Neural progenitor cell (in vitro differentiated cells): ENCODE measurements at regions not wholly inside any gene's neighbourhood (a gene's known extent, or its start where the extent isn't known, plus 50 kb on each side); places are given as distances from the start of the nearest gene placed in this dataset.

ENCODE experiments used
- DNase-seq: peaks from one replicate; pipeline ENCODE4 v3.0.0-alpha.2; 2016; ENCODE audit warnings: low spot score
- H2AFZ ChIP-seq: fragments of 200-600 bp; sonication (generic); replicated peaks from 2 replicates; pipeline ENCODE4 v1.6.1; 2016; ENCODE audit warnings: antibody characterized with exemption
- H3F3A ChIP-seq: fragments of 200-600 bp; sonication (generic); 2 replicates; pipeline ENCODE4 v1.6.1; 2016; ENCODE audit warnings: antibody characterized with exemption, low read depth
- H3K27ac ChIP-seq: fragments of 200-600 bp; sonication (generic); 2 replicates; pipeline ENCODE4 v1.5.1; 2016; ENCODE audit warnings: mild to moderate bottlenecking
- H3K27me3 ChIP-seq: fragments of 200-600 bp; sonication (generic); 2 replicates; pipeline ENCODE4 v1.6.1; 2016; ENCODE audit warnings: mild to moderate bottlenecking, moderate library complexity
- H3K36me3 ChIP-seq: fragments of 200-600 bp; sonication (generic); 2 replicates; pipeline ENCODE4 v1.5.1; 2016
- H3K4me1 ChIP-seq: fragments of 200-600 bp; sonication (generic); 2 replicates; pipeline ENCODE4 v1.6.1; 2016; ENCODE audit warnings: mixed run types
- H3K4me2 ChIP-seq: fragments of 200-600 bp; sonication (generic); 2 replicates; pipeline ENCODE4 v1.6.1; 2016
- H3K4me3 ChIP-seq: fragments of 200-600 bp; sonication (generic); 2 replicates; pipeline ENCODE4 v1.5.1; 2016
- H3K79me2 ChIP-seq: fragments of 200-600 bp; sonication (generic); 2 replicates; pipeline ENCODE4 v1.6.1; 2016; ENCODE audit warnings: low read depth
- H3K9ac ChIP-seq: fragments of 200-600 bp; sonication (generic); 2 replicates; pipeline ENCODE4 v1.6.1; 2016
- H3K9me3 ChIP-seq: fragments of 200-600 bp; sonication (generic); 2 replicates; pipeline ENCODE4 v1.5.1; 2016; ENCODE audit warnings: low read depth
- H4K20me1 ChIP-seq: fragments of 200-600 bp; sonication (generic); 2 replicates; pipeline ENCODE4 v1.6.1; 2016; ENCODE audit warnings: low read depth
- H3K27ac Mint-ChIP-seq: 3 replicates; pipeline ENCODE4 v1.8.0; 2021; ENCODE audit warnings: mixed read lengths
- H3K27me3 Mint-ChIP-seq: 2 replicates; pipeline ENCODE4 v1.8.0; 2022; ENCODE audit warnings: low read depth, mild to moderate bottlenecking, inconsistent platforms, moderate library complexity, mixed read lengths; ENCODE audit not compliant: insufficient read depth
- H3K36me3 Mint-ChIP-seq: 3 replicates; pipeline ENCODE4 v1.8.0; 2021; ENCODE audit warnings: mixed read lengths
- H3K4me1 Mint-ChIP-seq: 3 replicates; pipeline ENCODE4 v1.8.0; 2021; ENCODE audit warnings: mixed read lengths
- H3K4me3 Mint-ChIP-seq: 3 replicates; pipeline ENCODE4 v1.8.0; 2021; ENCODE audit warnings: mild to moderate bottlenecking, moderate library complexity, mixed read lengths
- H3K9me3 Mint-ChIP-seq: 3 replicates; pipeline ENCODE4 v1.8.0; 2020; ENCODE audit warnings: mixed read lengths
- CTCF ChIP-seq: fragments of 200-600 bp; sonication (generic); IDR thresholded peaks from 2 replicates; pipeline ENCODE4 v1.5.1; 2017; ENCODE audit warnings: antibody characterized with exemption, mild to moderate bottlenecking
- EZH2 ChIP-seq: fragments of 200-600 bp; sonication (generic); IDR thresholded peaks from 2 replicates; pipeline ENCODE4 v1.6.1; 2017; ENCODE audit warnings: antibody characterized with exemption, mild to moderate bottlenecking, moderate library complexity
- EZH2phosphoT487 ChIP-seq: fragments of 200-600 bp; sonication (generic); IDR thresholded peaks from 2 replicates; pipeline ENCODE4 v1.6.1; 2017; ENCODE audit warnings: antibody characterized with exemption

DNA sequence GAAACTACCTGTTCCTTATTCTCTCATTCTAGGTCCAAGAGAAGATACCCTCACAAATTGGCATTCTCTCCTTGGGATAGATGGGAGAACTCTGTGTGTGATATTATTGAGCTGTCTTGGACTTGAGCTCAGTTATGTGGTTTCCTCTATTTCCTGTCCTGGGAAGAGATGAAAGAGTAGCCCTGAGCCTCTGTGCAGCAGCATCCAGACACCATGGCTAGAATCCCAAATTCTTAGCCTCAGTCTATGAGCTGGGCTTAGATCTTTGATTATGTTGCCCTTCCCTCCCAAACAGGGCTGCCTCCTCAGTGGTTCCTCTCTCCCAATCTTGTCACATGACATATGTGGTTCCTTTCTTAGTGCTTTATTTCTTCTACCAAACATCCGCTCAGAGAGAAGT is 290.7 kb downstream of the SPRY2 start:
- no peak for TF ChIP-seq EZH2
- TF ChIP-seq CTCF: no peak
- TF ChIP-seq EZH2phosphoT487: no peak
- no peak overlapping the region for H3K27ac Mint-ChIP-seq
- no peaks in the 10 kb centered on the region for H4K20me1 ChIP-seq
- H3K4me1 ChIP-seq: peaks cover 7% of the 10 kb centered on the region
- peaks cover 2% of the 10 kb centered on the region for H3K27me3 Mint-ChIP-seq
- H2AFZ ChIP-seq: no peak overlapping the region
- no peaks in the 10 kb centered on the region for H3K36me3 ChIP-seq
- no peak for DNase-seq
- no peaks in the 10 kb centered on the region for H3K9me3 ChIP-seq
- H3K9me3 Mint-ChIP-seq: peaks cover 17% of the 10 kb centered on the region
- no peaks in the 10 kb centered on the region for H3K36me3 Mint-ChIP-seq
- H3K79me2 ChIP-seq: no peaks in the 10 kb centered on the region
- H3K4me1 Mint-ChIP-seq: peaks cover 37% of the 10 kb centered on the region
- H3K9ac ChIP-seq: no peak overlapping the region
- no peak overlapping the region for H3K4me2 ChIP-seq
- H3K4me3 Mint-ChIP-seq: no peak overlapping the region
- H3K4me3 ChIP-seq: no peak overlapping the region
- H3K27ac ChIP-seq: no peak overlapping the region
- no peaks in the 10 kb centered on the region for H3K27me3 ChIP-seq
- no peaks in the 10 kb centered on the region for H3F3A ChIP-seq

- no peak overlapping the region for H3K27ac ChIP-seq
- Mint-ChIP-seq H3K36me3 (no peaks in the 10 kb centered on the region), H3K27ac (no peak overlapping the region), H3K27me3 (peaks cover 4% of the 10 kb centered on the region), H3K9me3 (peaks cover 11% of the 10 kb centered on the region), H3K4me3 (no peak overlapping the region), H3K4me1 (peaks cover 29% of the 10 kb centered on the region)
- H3K36me3 ChIP-seq: no peaks in the 10 kb centered on the region
- no peaks in the 10 kb centered on the region for H3K27me3 ChIP-seq
- no peak overlapping the region for H2AFZ ChIP-seq
- no peak overlapping the region for H3K4me3 ChIP-seq
- DNase-seq: peak; percentile 47
- no peaks in the 10 kb centered on the region for H3K9me3 ChIP-seq
- H4K20me1 ChIP-seq: no peaks in the 10 kb centered on the region
- H3K4me1 ChIP-seq: peaks cover 4% of the 10 kb centered on the region
- H3K79me2 ChIP-seq: no peaks in the 10 kb centered on the region
- H3F3A ChIP-seq: no peaks in the 10 kb centered on the region
- H3K4me2 ChIP-seq: no peak overlapping the region
- no peak for TF ChIP-seq CTCF
- TF ChIP-seq EZH2: no peak
- TF ChIP-seq EZH2phosphoT487: no peak
- H3K9ac ChIP-seq: no peak overlapping the region
Observed at GRCh38 chr13:80048802-80049201, 292.1 kb downstream of the SPRY2 start.

GRCh38 chr13:80048030-80048429 is 292.9 kb downstream of the SPRY2 start:
- peaks cover 4% of the 10 kb centered on the region for H3K27me3 Mint-ChIP-seq
- Histone ChIP-seq H3K27me3 (no peaks in the 10 kb centered on the region), H3K4me2 (no peak overlapping the region), H4K20me1 (no peaks in the 10 kb centered on the region), H3K4me1 (peaks cover 4% of the 10 kb centered on the region), H3K9me3 (no peaks in the 10 kb centered on the region), H2AFZ (no peak overlapping the region), H3F3A (no peaks in the 10 kb centered on the region), H3K36me3 (no peaks in the 10 kb centered on the region), H3K4me3 (no peak overlapping the region), H3K9ac (no peak overlapping the region), H3K79me2 (no peaks in the 10 kb centered on the region), H3K27ac (no peak overlapping the region)
- TF ChIP-seq CTCF: no peak
- no peak for TF ChIP-seq EZH2phosphoT487
- TF ChIP-seq EZH2: no peak
- no peak for DNase-seq
- peaks cover 29% of the 10 kb centered on the region for H3K4me1 Mint-ChIP-seq
- peaks cover 8% of the 10 kb centered on the region for H3K9me3 Mint-ChIP-seq
- H3K27ac Mint-ChIP-seq: peak overlapping the region; percentile 10
- no peak overlapping the region for H3K4me3 Mint-ChIP-seq
- H3K36me3 Mint-ChIP-seq: no peaks in the 10 kb centered on the region
